ENCODE measurements at regions not wholly inside any gene's neighbourhood (a gene's known extent, or its start where the extent isn't known, plus 50 kb on each side); places are given as distances from the start of the nearest gene placed in this dataset.

GRCh38 chr2:23298551-23298950 lies 86.4 kb upstream of the KLHL29 start:
- DNase-seq (ENCODE audit: extremely low spot score, unreplicated experiment) = no peak
- no peak for TF ChIP-seq CTCF (conservative IDR thresholded peaks at IDR 0.05)
- Mint-ChIP-seq H3K27ac (no peak overlapping the region), H3K27me3 (no peaks in the 10 kb centered on the region), H3K9me3 (peaks cover 16% of the 10 kb centered on the region), H3K36me3 (no peaks in the 10 kb centered on the region), H3K4me3 (no peak overlapping the region), H3K4me1 (ENCODE audit: unreplicated experiment) (peaks cover 39% of the 10 kb centered on the region)

- TF ChIP-seq CTCF (conservative IDR thresholded peaks at IDR 0.05) = no peak
- Mint-ChIP-seq H3K4me3 (no peak overlapping the region), H3K9me3 (peaks cover 7% of the 10 kb centered on the region), H3K36me3 (no peaks in the 10 kb centered on the region), H3K27me3 (no peaks in the 10 kb centered on the region), H3K27ac (no peak overlapping the region), H3K4me1 (ENCODE audit: unreplicated experiment) (peaks cover 30% of the 10 kb centered on the region)
- no peak for DNase-seq (ENCODE audit: extremely low spot score, unreplicated experiment)
Observed at GRCh38 chr2:23299476-23300195, 85.3 kb upstream of the KLHL29 start.

GRCh38 chr2:23301136-23301535 lies 83.8 kb upstream of the KLHL29 start:
- peak overlapping the region; percentile 15 for H3K27ac Mint-ChIP-seq
- no peak overlapping the region for H3K4me3 Mint-ChIP-seq
- H3K9me3 Mint-ChIP-seq = peaks cover 7% of the 10 kb centered on the region
- no peaks in the 10 kb centered on the region for H3K27me3 Mint-ChIP-seq
- TF ChIP-seq CTCF (conservative IDR thresholded peaks at IDR 0.05) = no peak
- H3K36me3 Mint-ChIP-seq = no peaks in the 10 kb centered on the region
- DNase-seq (ENCODE audit: extremely low spot score, unreplicated experiment) = no peak
- peaks cover 36% of the 10 kb centered on the region for H3K4me1 Mint-ChIP-seq (ENCODE audit: unreplicated experiment)

- no peaks in the 10 kb centered on the region for H3K36me3 Mint-ChIP-seq
- peaks cover 24% of the 10 kb centered on the region for H3K4me1 Mint-ChIP-seq (ENCODE audit: unreplicated experiment)
- H3K4me3 Mint-ChIP-seq = no peak overlapping the region
- no peak for DNase-seq (ENCODE audit: extremely low spot score, unreplicated experiment)
- peaks cover 7% of the 10 kb centered on the region for H3K9me3 Mint-ChIP-seq
- no peaks in the 10 kb centered on the region for H3K27me3 Mint-ChIP-seq
- no peak overlapping the region for H3K27ac Mint-ChIP-seq
- TF ChIP-seq CTCF (conservative IDR thresholded peaks at IDR 0.05) = no peak
Observed at GRCh38 chr2:23302591-23302990, 82.4 kb upstream of the KLHL29 start.

GRCh38 chr2:23306401-23306800 lies 78.6 kb upstream of the KLHL29 start:
- TF ChIP-seq CTCF (conservative IDR thresholded peaks at IDR 0.05) = no peak
- no peaks in the 10 kb centered on the region for H3K27me3 Mint-ChIP-seq

More at GRCh38 chr2:23306401-23306800, 78.6 kb upstream of the KLHL29 start:
- Mint-ChIP-seq H3K4me1 (ENCODE audit: unreplicated experiment) (peaks cover 13% of the 10 kb centered on the region), H3K36me3 (no peaks in the 10 kb centered on the region), H3K27ac (no peak overlapping the region), H3K9me3 (peaks cover 3% of the 10 kb centered on the region), H3K4me3 (no peak overlapping the region)
- DNase-seq (ENCODE audit: extremely low spot score, unreplicated experiment) = no peak
